Stimulated activated CD8-positive, alpha-beta memory T cell treated with anti-CD3 and anti-CD28 coated beads, Interleukin-2, amount 100 ng/mL, for 48 hours (primary cell): ENCODE measurements at regions not wholly inside any gene's neighbourhood (a gene's known extent, or its start where the extent isn't known, plus 50 kb on each side); places are given as distances from the start of the nearest gene placed in this dataset.

Experiments
- DNase-seq, 2 donors: peaks; one replicate each; pipeline ENCODE4 v3.0.0-alpha.2; 2020; ENCODE audit warnings: low read depth in 2 of 2

GRCh38 chr5:133882389-133882695 lies 86.1 kb downstream of the C5orf15 start:
- DNase-seq = no peak

GRCh38 chr5:133881576-133882388 lies 86.6 kb downstream of the C5orf15 start:
- DNase-seq = no peak

- DNase-seq = no peak
Observed at GRCh38 chr5:133878236-133878555, 90.2 kb downstream of the C5orf15 start.

GRCh38 chr5:133877351-133878235 lies 90.8 kb downstream of the C5orf15 start:
- DNase-seq = no peak

- no peak for DNase-seq
Observed at GRCh38 chr5:133876266-133876665, 92.2 kb downstream of the C5orf15 start.

GRCh38 chr5:133875179-133875578 lies 93.2 kb downstream of the C5orf15 start:
- DNase-seq = no peak

DNA sequence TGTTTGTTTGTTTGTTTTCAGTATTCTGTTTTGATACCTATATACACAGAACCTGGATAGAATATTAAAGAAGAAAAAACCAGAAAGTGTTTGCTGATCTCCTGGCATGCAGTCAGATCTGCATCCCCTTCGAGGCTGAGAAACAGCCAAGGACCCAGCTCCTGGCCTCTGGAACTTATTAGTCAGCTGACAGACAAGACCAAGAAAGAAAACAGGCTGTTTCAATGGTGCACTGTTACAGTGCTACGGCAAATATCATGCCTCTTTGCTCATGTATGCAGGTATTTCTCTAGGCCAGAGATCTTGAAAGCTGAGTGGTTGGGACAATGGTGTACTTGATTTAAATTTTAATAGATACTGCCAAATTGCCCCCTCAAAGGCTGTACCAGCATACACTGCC lies 95.0 kb downstream of the C5orf15 start:
- DNase-seq = no peak

DNA sequence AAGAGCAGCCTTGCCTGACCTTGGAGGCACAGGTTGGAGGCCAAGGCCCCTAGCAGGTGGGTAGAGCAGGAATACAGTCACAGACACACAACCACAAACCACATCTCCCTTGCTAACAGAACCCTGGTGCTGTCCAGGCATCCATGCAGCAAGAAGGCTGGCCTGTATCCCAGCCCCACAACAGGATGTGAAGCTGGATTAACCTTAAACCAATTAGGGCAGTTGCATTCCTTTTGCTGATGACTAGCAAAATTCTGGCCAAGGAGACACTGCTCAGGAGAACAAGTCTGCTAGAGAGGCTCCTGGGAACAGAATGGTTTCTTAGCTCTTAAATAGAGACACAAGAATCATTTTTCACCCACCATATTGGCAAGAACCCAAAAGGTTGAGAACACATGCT lies 97.8 kb downstream of the C5orf15 start:
- no peak for DNase-seq

- no peak for DNase-seq
Observed at GRCh38 chr5:133869519-133870335, 98.7 kb downstream of the C5orf15 start.

GRCh38 chr5:133868946-133869518 lies 99.4 kb downstream of the C5orf15 start:
- DNase-seq = peak; percentile 66 to 71

DNA sequence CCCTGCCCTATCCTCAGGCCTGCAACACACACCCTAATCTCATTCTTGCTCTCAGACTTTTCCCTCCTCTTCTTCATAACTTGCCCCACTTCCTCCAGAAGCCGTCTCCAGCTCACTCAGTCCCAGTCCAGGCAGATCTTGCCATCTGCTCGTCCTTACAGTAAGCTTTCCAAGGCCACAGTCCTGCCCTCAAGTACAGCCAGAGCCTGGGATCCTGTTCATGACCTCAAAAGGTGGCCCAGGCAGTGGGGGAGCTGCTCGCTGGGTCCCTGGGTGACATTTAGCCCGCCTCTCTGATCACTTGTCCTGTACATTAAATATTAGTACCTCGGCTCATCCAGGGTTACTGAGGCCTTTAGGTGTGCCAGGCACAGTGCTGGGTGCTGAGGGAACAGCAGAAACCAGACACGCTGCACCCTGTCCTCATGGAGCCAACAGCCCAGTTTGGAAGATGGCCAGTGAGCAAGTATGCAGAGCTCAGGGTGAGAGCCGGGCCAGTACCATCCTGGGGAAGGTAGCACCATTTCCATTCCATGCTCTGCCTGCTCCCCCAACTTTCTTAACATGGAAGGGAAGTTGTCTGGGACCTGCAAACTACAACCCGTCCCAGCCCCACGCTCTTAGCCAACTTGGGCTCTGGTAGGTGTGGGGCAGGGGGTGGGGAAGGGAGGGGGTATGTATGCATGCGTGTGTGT lies 100.4 kb downstream of the C5orf15 start:
- no peak for DNase-seq

DNA sequence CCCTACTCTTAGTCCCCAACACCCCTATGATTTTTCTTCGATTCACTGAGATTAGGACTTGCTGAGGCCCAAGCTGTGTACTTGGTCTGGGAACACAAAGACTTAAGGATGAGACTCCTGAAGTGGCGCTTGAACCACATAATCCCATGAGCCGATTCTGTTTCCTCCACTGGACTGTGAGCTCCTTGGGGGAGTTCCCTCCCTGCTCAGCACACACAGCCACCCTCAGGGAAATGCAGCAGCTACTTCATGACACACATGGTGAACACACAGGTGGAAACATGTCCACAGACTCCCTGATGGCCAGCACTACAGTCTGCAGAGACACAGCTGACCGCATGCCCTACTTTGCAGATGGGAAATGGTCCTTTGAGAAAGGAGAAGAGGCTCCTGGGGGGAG lies 101.1 kb downstream of the C5orf15 start:
- no peak for DNase-seq

DNA sequence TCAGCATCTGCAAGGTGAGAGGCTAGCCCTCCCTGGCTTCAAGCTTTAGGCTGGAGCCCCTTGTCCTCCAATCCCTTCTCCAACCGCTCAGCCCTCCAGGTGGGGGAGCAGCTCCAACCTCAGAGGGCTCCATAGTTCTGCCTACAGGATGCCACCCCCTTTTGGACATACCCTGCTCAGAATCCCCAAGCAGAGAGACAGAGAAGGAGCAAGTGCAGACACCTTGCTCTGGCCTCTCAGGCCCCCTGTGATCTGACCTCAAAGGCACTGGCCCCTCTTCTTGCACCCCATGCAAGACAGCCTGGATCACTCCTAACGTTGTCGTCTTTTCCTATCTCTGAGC lies 101.6 kb downstream of the C5orf15 start:
- no peak for DNase-seq

DNA sequence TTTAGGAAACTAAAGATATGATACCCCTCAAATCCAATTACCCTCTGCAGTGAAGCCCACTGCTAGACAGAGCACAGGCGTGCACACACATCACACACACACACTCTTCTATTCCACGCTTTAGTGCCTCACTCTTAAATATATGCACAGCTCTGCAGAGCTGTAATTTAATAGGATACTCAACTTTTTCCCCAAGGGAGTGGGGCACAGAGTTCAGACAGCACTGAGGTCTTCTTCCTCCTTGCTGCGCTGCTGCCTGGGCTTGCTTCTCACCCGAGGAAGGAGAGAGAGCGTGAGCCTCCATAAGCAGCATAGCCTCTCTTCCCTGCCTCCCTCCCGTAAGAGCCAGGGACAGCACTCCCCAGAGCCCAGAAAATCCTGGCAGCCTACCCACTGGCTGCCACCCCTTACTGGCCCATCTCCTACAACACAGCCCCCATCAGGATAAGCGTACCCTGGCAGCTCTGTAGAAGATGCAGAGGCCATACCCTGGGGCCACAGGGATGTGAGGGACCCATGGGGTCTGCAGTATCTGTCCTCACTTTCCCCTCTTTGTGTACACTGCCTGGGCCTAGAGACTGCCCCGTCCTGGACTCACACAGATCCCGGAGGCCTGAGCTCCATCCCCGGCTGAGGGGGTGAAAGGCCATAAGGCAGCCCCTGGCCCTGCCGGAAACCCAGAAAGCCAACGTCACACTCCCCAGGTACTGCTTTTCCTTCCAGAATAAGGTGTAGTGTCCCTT lies 102.1 kb downstream of the C5orf15 start:
- DNase-seq = no peak

DNA sequence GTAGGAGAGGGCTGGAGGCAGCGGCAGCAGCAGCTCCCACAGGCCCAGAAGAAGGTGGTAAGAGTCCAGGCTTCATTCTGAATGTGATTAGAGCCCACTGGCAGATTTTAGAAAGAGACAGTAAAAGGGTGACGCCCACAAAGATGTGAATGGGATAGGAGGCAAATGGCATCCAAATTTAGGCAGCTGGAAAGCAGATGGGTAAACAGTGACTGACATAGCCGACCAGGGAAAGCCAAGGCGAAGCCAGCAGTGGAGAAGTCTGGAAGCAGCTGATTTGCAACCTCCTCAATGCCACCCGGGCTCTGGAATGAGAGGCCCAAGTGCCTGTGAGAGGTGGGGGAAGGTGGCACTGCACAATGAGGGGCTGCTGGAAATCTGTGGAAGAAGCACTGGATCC lies 103.3 kb downstream of the C5orf15 start:
- DNase-seq = no peak

DNA sequence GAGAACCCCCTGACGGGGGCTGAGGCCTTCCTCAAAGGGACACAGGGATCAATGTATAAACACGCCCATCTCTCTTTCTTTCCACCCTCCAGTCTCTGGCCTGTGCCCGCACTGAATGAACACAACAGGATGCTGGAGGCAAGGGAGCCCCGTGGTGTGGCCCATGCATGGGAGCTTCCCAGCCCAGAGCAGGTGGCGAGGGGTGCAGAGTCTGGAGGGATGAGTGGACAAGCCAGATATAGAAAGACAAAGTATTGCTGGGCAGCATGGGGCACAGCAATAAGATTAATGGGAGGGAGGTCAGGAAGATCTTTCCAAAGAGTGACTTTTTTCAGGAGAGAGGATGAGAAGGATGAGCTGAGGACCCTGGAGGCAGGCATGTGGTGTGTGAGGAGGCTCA lies 103.7 kb downstream of the C5orf15 start:
- DNase-seq = no peak

DNA sequence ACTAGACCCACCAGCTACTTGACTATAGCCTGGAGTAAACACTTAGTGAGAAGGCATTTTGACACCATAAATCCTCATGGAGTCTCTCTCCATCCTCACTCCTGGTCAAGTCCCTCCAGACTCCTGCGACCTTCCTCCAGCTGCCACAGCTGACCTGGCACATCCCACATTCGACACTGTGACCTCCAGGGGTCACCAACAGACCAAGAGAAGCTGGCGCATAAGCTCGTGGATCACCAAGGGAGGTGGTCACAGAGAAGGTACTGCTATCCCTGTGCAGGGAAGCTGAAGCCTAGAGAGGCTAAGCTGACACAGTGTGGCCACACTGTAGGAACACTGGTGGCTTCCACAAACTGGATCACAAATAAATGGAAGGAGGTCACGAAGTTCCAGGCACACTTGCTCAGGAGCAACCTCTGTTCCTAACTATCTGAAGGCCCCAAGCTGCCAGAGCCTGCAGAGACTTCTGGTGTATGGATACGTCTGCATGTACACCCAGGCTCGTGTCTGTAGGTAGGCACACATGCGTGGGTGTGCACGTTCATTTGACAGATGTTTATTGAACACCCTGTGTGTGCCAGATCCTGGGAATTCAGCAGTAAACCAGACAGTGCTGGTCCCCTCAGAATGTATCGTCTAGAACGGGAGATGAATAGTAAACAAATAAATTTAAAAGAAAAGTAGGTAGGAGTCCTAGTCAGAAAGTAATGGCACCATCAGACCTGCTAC lies 104.4 kb downstream of the C5orf15 start:
- DNase-seq = no peak

DNA sequence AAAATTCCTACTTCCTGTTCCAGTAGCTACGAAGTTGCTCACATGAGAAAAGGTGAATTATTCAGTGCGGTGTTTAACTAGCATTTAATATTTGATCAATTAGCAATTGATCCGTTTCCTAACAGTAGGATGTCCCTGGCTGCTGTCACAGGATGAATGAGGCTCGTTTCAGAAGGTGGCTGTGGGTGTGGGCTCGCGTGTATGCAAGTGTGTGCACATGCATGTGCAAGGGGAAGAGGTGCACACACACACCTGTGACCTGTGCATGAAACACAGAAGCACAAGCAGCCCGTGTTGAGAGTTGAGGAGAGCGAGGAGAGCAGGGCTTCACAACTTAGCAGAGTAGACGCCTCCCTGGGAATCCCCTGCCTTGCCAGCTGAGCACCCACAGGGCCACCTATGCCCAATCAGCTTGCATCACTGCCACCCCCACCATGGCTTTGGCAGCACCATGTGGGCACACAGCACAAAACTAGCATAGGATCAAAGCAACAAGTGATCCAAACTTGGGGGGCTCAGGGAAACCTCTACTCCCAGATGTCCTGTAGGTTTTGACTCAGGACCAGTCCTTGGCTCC lies 107.2 kb downstream of the C5orf15 start:
- DNase-seq = peak in 1 of 2 donors; percentile 9

- no peak for DNase-seq
Observed at GRCh38 chr5:133859073-133859472, 109.4 kb downstream of the C5orf15 start.
